Neural progenitor cell (in vitro differentiated cells): ENCODE measurements at regions not wholly inside any gene's neighbourhood (a gene's known extent, or its start where the extent isn't known, plus 50 kb on each side); places are given as distances from the start of the nearest gene placed in this dataset.
"Not testable (repeated sequence)": the region's sequence is repeated elsewhere in the genome, so short reads cannot be mapped to it uniquely, and the experiment has no call there.

Experiments used
- DNase-seq: peaks from one replicate; pipeline ENCODE4 v3.0.0-alpha.2; 2016; ENCODE audit warnings: low spot score
- H2AFZ ChIP-seq: fragments of 200-600 bp; sonication (generic); replicated peaks from 2 replicates; pipeline ENCODE4 v1.6.1; 2016; ENCODE audit warnings: antibody characterized with exemption
- H3F3A ChIP-seq: fragments of 200-600 bp; sonication (generic); 2 replicates; pipeline ENCODE4 v1.6.1; 2016; ENCODE audit warnings: antibody characterized with exemption, low read depth
- H3K27ac ChIP-seq: fragments of 200-600 bp; sonication (generic); 2 replicates; pipeline ENCODE4 v1.5.1; 2016; ENCODE audit warnings: mild to moderate bottlenecking
- H3K27me3 ChIP-seq: fragments of 200-600 bp; sonication (generic); 2 replicates; pipeline ENCODE4 v1.6.1; 2016; ENCODE audit warnings: mild to moderate bottlenecking, moderate library complexity
- H3K36me3 ChIP-seq: fragments of 200-600 bp; sonication (generic); 2 replicates; pipeline ENCODE4 v1.5.1; 2016
- H3K4me1 ChIP-seq: fragments of 200-600 bp; sonication (generic); 2 replicates; pipeline ENCODE4 v1.6.1; 2016; ENCODE audit warnings: mixed run types
- H3K4me2 ChIP-seq: fragments of 200-600 bp; sonication (generic); 2 replicates; pipeline ENCODE4 v1.6.1; 2016
- H3K4me3 ChIP-seq: fragments of 200-600 bp; sonication (generic); 2 replicates; pipeline ENCODE4 v1.5.1; 2016
- H3K79me2 ChIP-seq: fragments of 200-600 bp; sonication (generic); 2 replicates; pipeline ENCODE4 v1.6.1; 2016; ENCODE audit warnings: low read depth
- H3K9ac ChIP-seq: fragments of 200-600 bp; sonication (generic); 2 replicates; pipeline ENCODE4 v1.6.1; 2016
- H3K9me3 ChIP-seq: fragments of 200-600 bp; sonication (generic); 2 replicates; pipeline ENCODE4 v1.5.1; 2016; ENCODE audit warnings: low read depth
- H4K20me1 ChIP-seq: fragments of 200-600 bp; sonication (generic); 2 replicates; pipeline ENCODE4 v1.6.1; 2016; ENCODE audit warnings: low read depth
- H3K27ac Mint-ChIP-seq: 3 replicates; pipeline ENCODE4 v1.8.0; 2021; ENCODE audit warnings: mixed read lengths
- H3K27me3 Mint-ChIP-seq: 2 replicates; pipeline ENCODE4 v1.8.0; 2022; ENCODE audit warnings: low read depth, mild to moderate bottlenecking, inconsistent platforms, moderate library complexity, mixed read lengths; ENCODE audit not compliant: insufficient read depth
- H3K36me3 Mint-ChIP-seq: 3 replicates; pipeline ENCODE4 v1.8.0; 2021; ENCODE audit warnings: mixed read lengths
- H3K4me1 Mint-ChIP-seq: 3 replicates; pipeline ENCODE4 v1.8.0; 2021; ENCODE audit warnings: mixed read lengths
- H3K4me3 Mint-ChIP-seq: 3 replicates; pipeline ENCODE4 v1.8.0; 2021; ENCODE audit warnings: mild to moderate bottlenecking, moderate library complexity, mixed read lengths
- H3K9me3 Mint-ChIP-seq: 3 replicates; pipeline ENCODE4 v1.8.0; 2020; ENCODE audit warnings: mixed read lengths
- CTCF ChIP-seq: fragments of 200-600 bp; sonication (generic); IDR thresholded peaks from 2 replicates; pipeline ENCODE4 v1.5.1; 2017; ENCODE audit warnings: antibody characterized with exemption, mild to moderate bottlenecking
- EZH2 ChIP-seq: fragments of 200-600 bp; sonication (generic); IDR thresholded peaks from 2 replicates; pipeline ENCODE4 v1.6.1; 2017; ENCODE audit warnings: antibody characterized with exemption, mild to moderate bottlenecking, moderate library complexity
- EZH2phosphoT487 ChIP-seq: fragments of 200-600 bp; sonication (generic); IDR thresholded peaks from 2 replicates; pipeline ENCODE4 v1.6.1; 2017; ENCODE audit warnings: antibody characterized with exemption

GRCh38 chr5:154590093-154590724 lies 112.2 kb upstream of the HAND1 start:
- no peaks in the 10 kb centered on the region for H3K27me3 ChIP-seq
- no peak overlapping the region for H3K4me2 ChIP-seq
- H3K4me3 Mint-ChIP-seq, result no peak overlapping the region
- H3K4me3 ChIP-seq, result no peak overlapping the region
- H3K9me3 ChIP-seq, result no peaks in the 10 kb centered on the region
- no peak for DNase-seq
- H2AFZ ChIP-seq, result no peak overlapping the region
- H3F3A ChIP-seq, result no peaks in the 10 kb centered on the region
- no peaks in the 10 kb centered on the region for H3K36me3 ChIP-seq
- TF ChIP-seq EZH2 (no peak), CTCF (no peak), EZH2phosphoT487 (no peak)
- no peak overlapping the region for H3K27ac Mint-ChIP-seq
- H4K20me1 ChIP-seq, result no peaks in the 10 kb centered on the region
- no peak overlapping the region for H3K27ac ChIP-seq
- peaks cover 5% of the 10 kb centered on the region for H3K27me3 Mint-ChIP-seq
- no peaks in the 10 kb centered on the region for H3K9me3 Mint-ChIP-seq
- no peaks in the 10 kb centered on the region for H3K4me1 ChIP-seq
- no peaks in the 10 kb centered on the region for H3K36me3 Mint-ChIP-seq
- H3K79me2 ChIP-seq, result no peaks in the 10 kb centered on the region
- no peak overlapping the region for H3K9ac ChIP-seq
- peaks cover 3% of the 10 kb centered on the region for H3K4me1 Mint-ChIP-seq

GRCh38 chr5:154589511-154589910 lies 111.5 kb upstream of the HAND1 start:
- H2AFZ ChIP-seq, result no peak overlapping the region
- TF ChIP-seq EZH2phosphoT487, result no peak
- TF ChIP-seq CTCF, result no peak
- TF ChIP-seq EZH2, result no peak
- H3K4me3 ChIP-seq, result no peak overlapping the region
- Mint-ChIP-seq H3K4me3 (no peak overlapping the region), H3K4me1 (peaks cover 3% of the 10 kb centered on the region), H3K27me3 (peaks cover 6% of the 10 kb centered on the region), H3K36me3 (no peaks in the 10 kb centered on the region), H3K9me3 (no peaks in the 10 kb centered on the region), H3K27ac (no peak overlapping the region)
- H3F3A ChIP-seq, result no peaks in the 10 kb centered on the region
- no peak for DNase-seq
- no peak overlapping the region for H3K4me2 ChIP-seq
- H3K9ac ChIP-seq, result no peak overlapping the region
- H3K27me3 ChIP-seq, result no peaks in the 10 kb centered on the region
- no peaks in the 10 kb centered on the region for H3K4me1 ChIP-seq
- H3K9me3 ChIP-seq, result no peaks in the 10 kb centered on the region
- no peaks in the 10 kb centered on the region for H4K20me1 ChIP-seq
- H3K27ac ChIP-seq, result no peak overlapping the region
- no peaks in the 10 kb centered on the region for H3K79me2 ChIP-seq
- H3K36me3 ChIP-seq, result no peaks in the 10 kb centered on the region

DNA sequence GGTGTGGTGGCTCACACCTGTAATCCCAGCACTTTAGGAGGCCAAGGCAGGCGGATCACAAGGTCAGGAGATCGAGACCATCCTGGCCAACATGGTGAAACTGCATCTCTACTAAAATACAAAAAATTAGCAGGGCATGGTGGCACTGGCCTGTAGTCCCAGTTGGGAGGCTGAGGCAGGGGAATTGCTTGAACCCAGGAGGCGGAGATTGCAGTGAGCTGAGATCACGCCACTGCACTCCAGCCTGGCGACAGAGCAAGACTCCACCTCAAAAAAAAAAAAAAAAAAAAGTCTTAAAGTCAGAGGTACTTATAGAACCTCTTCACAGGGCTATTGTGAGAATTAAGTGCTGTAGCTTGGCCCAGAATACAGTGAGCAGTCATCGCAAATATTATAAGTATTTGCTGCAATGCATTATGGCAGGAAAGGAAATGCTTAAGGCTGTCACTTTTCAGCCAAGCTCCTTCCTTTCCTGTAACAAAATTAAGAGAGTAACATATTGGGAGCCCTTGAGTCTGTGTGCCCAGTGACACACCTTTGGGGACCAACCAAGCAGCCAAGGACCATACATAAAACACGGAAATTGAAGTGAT lies 110.9 kb upstream of the HAND1 start:
- not testable (repeated sequence) for H3K27ac Mint-ChIP-seq, H3K4me3 Mint-ChIP-seq, H3K27me3 ChIP-seq

GRCh38 chr5:154588091-154588774 lies 110.2 kb upstream of the HAND1 start:
- H3K27ac Mint-ChIP-seq, result peak overlapping the region; percentile 63
- no peaks in the 10 kb centered on the region for H3K9me3 ChIP-seq
- H3K27me3 Mint-ChIP-seq, result peaks cover 9% of the 10 kb centered on the region
- H3K4me1 Mint-ChIP-seq, result peaks cover 3% of the 10 kb centered on the region
- TF ChIP-seq EZH2, result no peak
- TF ChIP-seq CTCF, result no peak
- TF ChIP-seq EZH2phosphoT487, result no peak
- no peak overlapping the region for H3K4me3 Mint-ChIP-seq
- no peaks in the 10 kb centered on the region for H3K27me3 ChIP-seq
- no peak overlapping the region for H3K4me2 ChIP-seq
- H3K36me3 Mint-ChIP-seq, result no peaks in the 10 kb centered on the region
- H3K4me1 ChIP-seq, result no peaks in the 10 kb centered on the region
- no peak overlapping the region for H2AFZ ChIP-seq
- no peaks in the 10 kb centered on the region for H3K79me2 ChIP-seq
- no peak overlapping the region for H3K4me3 ChIP-seq
- no peaks in the 10 kb centered on the region for H4K20me1 ChIP-seq
- DNase-seq, result no peak
- H3K27ac ChIP-seq, result no peak overlapping the region
- H3F3A ChIP-seq, result no peaks in the 10 kb centered on the region
- no peaks in the 10 kb centered on the region for H3K36me3 ChIP-seq
- no peaks in the 10 kb centered on the region for H3K9me3 Mint-ChIP-seq
- H3K9ac ChIP-seq, result no peak overlapping the region

More for the DNA sequence above, 110.9 kb upstream of the HAND1 start:
- H3K27me3 Mint-ChIP-seq, H3K27ac ChIP-seq, H3K9ac ChIP-seq, H4K20me1 ChIP-seq, H3F3A ChIP-seq, H3K9me3 ChIP-seq, DNase-seq, H3K4me2 ChIP-seq, H3K36me3 ChIP-seq, H3K4me1 ChIP-seq, H3K79me2 ChIP-seq, H3K4me3 ChIP-seq, H3K4me1 Mint-ChIP-seq, H2AFZ ChIP-seq, H3K9me3 Mint-ChIP-seq, H3K36me3 Mint-ChIP-seq: not testable (repeated sequence)
